Smooth muscle cell (in vitro differentiated cells): ENCODE measurements at regions not wholly inside any gene's neighbourhood (a gene's known extent, or its start where the extent isn't known, plus 50 kb on each side); places are given as distances from the start of the nearest gene placed in this dataset.
A peak's percentile ranks its signal among the peaks of the same experiment; 100 is the strongest.

Source experiments
- DNase-seq: peaks from one replicate; lab custom pipeline; 2025; ENCODE audit not compliant: unreplicated experiment; lab: John Stamatoyannopoulos, UW
- H2AFZ ChIP-seq: fragments of 200-600 bp; sonication (generic); 2 replicates; pipeline ENCODE4 v1.6.0; 2016; ENCODE audit warnings: antibody characterized with exemption, low read depth, mild to moderate bottlenecking
- H3F3A ChIP-seq: fragments of 200-600 bp; sonication (generic); 2 replicates; pipeline ENCODE4 v1.6.0; 2017; ENCODE audit warnings: antibody characterized with exemption, low read depth
- H3K27ac ChIP-seq: fragments of 200-600 bp; sonication (generic); 2 replicates; pipeline ENCODE4 v1.5.1; 2016; ENCODE audit warnings: low read depth, mild to moderate bottlenecking
- H3K27me3 ChIP-seq: fragments of 200-600 bp; sonication (generic); 2 replicates; pipeline ENCODE4 v1.6.1; 2016; ENCODE audit warnings: low read depth, mild to moderate bottlenecking
- H3K36me3 ChIP-seq: fragments of 200-600 bp; sonication (generic); 2 replicates; pipeline ENCODE4 v1.5.1; 2016; ENCODE audit warnings: low read depth
- H3K4me1 ChIP-seq: fragments of 200-600 bp; sonication (generic); 2 replicates; pipeline ENCODE4 v1.5.1; 2016; ENCODE audit warnings: low read depth
- H3K4me2 ChIP-seq: fragments of 200-600 bp; sonication (generic); 2 replicates; pipeline ENCODE4 v1.6.0; 2016; ENCODE audit warnings: mild to moderate bottlenecking
- H3K4me3 ChIP-seq: fragments of 200-600 bp; sonication (generic); 2 replicates; pipeline ENCODE4 v1.5.1; 2016; ENCODE audit warnings: mild to moderate bottlenecking
- H3K79me2 ChIP-seq: fragments of 200-600 bp; sonication (generic); 2 replicates; pipeline ENCODE4 v1.6.0; 2016; ENCODE audit warnings: low read depth, mild to moderate bottlenecking
- H3K9ac ChIP-seq: fragments of 200-600 bp; sonication (generic); 2 replicates; pipeline ENCODE4 v1.6.0; 2016; ENCODE audit warnings: low read depth
- H3K9me3 ChIP-seq: fragments of 200-600 bp; sonication (generic); replicated peaks from 2 replicates; pipeline ENCODE4 v1.5.1; 2016; ENCODE audit warnings: low read depth
- H4K20me1 ChIP-seq: fragments of 200-600 bp; sonication (generic); 2 replicates; pipeline ENCODE4 v1.6.0; 2016; ENCODE audit warnings: low read depth
- WGBS: methylation state at CpG from one replicate; pipeline ENCODE4 v1.1.7; 2016; ENCODE audit warnings: low lambda C conversion rate; 5-methylcytosine and 5-hydroxymethylcytosine counted together
- TF ChIP-seq, protein P1 (sequence below): fragments of 200-600 bp; sonication (generic); IDR thresholded peaks from 2 replicates; pipeline ENCODE4 v1.5.1; 2017; ENCODE audit warnings: borderline replicate concordance, mild to moderate bottlenecking, antibody characterized with exemption; ENCODE audit not compliant: insufficient read depth, poor library complexity, severe bottlenecking

- Histone ChIP-seq H2AFZ (no peak overlapping the region), H3F3A (peaks cover 7% of the 10 kb centered on the region), H3K36me3 (no peaks in the 10 kb centered on the region), H3K27me3 (no peaks in the 10 kb centered on the region), H3K27ac (no peak overlapping the region), H4K20me1 (no peaks in the 10 kb centered on the region), H3K4me2 (no peak overlapping the region), H3K4me1 (no peaks in the 10 kb centered on the region), H3K9me3 (no peaks in the 10 kb centered on the region), H3K4me3 (no peak overlapping the region), H3K9ac (no peak overlapping the region), H3K79me2 (no peaks in the 10 kb centered on the region)
- DNase-seq = no peak
- WGBS = 94% methylated on average over 2 of the region's 2 CpGs
- TF ChIP-seq, protein P1, sequence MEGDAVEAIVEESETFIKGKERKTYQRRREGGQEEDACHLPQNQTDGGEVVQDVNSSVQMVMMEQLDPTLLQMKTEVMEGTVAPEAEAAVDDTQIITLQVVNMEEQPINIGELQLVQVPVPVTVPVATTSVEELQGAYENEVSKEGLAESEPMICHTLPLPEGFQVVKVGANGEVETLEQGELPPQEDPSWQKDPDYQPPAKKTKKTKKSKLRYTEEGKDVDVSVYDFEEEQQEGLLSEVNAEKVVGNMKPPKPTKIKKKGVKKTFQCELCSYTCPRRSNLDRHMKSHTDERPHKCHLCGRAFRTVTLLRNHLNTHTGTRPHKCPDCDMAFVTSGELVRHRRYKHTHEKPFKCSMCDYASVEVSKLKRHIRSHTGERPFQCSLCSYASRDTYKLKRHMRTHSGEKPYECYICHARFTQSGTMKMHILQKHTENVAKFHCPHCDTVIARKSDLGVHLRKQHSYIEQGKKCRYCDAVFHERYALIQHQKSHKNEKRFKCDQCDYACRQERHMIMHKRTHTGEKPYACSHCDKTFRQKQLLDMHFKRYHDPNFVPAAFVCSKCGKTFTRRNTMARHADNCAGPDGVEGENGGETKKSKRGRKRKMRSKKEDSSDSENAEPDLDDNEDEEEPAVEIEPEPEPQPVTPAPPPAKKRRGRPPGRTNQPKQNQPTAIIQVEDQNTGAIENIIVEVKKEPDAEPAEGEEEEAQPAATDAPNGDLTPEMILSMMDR = no peak
These were observed 159.0 kb upstream of the ZC3H12C start for GRCh38 chr11:109934151-109934550.

GRCh38 chr11:109936661-109937180, 156.5 kb upstream of the ZC3H12C start:
- Histone ChIP-seq H3K4me1 (no peaks in the 10 kb centered on the region), H3K9me3 (no peaks in the 10 kb centered on the region), H3K9ac (no peak overlapping the region), H3K27ac (no peak overlapping the region), H3K4me2 (no peak overlapping the region), H3K4me3 (no peak overlapping the region), H3F3A (peaks cover 7% of the 10 kb centered on the region), H2AFZ (peak overlapping the region; percentile 23), H3K79me2 (no peaks in the 10 kb centered on the region), H3K36me3 (no peaks in the 10 kb centered on the region), H3K27me3 (no peaks in the 10 kb centered on the region), H4K20me1 (no peaks in the 10 kb centered on the region)
- DNase-seq = no peak
- 66% methylated on average over 2 of the region's 2 CpGs for WGBS
- TF ChIP-seq, protein P1 = no peak

DNA sequence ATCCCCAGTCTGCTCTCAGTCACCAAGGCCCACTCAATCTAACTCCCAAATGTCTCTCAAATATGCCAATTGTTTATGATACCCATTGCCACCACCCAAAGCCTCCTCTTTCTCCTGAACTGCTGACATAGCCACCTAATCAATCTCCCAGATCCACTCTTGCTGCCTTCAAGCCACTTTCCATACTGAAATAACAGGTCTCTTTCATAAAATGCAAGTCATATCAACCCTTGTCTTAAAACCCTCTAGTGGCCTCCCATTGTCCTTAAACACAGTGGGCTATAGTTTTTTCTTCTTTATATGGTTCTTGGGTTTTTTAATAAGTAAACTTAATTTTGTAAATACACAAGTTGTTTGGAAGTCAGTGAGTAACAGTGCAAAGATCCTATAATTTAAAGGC, 155.2 kb upstream of the ZC3H12C start:
- TF ChIP-seq, protein P1 = no peak
- H3K9ac ChIP-seq = no peak overlapping the region

DNA sequence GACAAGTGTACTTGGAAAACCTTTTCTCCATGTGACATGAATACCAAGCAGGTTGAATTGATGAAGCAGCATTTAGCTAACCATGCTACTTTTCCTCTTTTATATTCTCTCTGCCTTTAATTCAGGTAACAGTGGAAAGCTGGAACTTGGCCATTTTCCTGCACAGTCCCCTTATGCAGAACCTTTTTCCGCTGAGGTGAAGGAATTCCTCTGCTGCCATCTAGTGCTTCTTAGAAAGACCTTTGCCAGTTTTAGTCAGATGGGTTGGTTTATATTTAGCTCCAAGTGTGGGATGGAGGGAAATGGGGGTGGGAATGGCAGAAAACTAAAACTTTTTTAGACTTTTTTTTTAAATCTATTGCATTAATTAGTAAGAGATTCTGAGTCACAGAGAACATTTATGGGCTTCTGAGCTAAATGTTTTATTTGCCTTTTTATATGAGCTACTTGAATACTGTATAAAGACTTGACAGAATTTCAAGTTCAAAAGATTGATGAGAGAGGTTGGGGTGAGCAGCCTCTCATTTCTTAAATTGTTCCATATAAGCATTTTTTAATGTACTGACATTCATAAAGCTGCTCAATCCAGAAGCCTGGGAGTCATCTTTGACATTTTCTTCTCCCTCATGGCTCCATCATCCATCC, 153.9 kb upstream of the ZC3H12C start:
- no peak for DNase-seq
- Histone ChIP-seq H3K4me3 (no peak overlapping the region), H3K9me3 (no peaks in the 10 kb centered on the region), H3K9ac (no peak overlapping the region), H3K36me3 (no peaks in the 10 kb centered on the region), H2AFZ (no peak overlapping the region), H3K27me3 (no peaks in the 10 kb centered on the region), H3F3A (no peaks in the 10 kb centered on the region), H3K79me2 (no peaks in the 10 kb centered on the region), H4K20me1 (no peaks in the 10 kb centered on the region), H3K27ac (no peak overlapping the region), H3K4me2 (no peak overlapping the region), H3K4me1 (no peaks in the 10 kb centered on the region)
- 6% methylated on average over 1 of the region's 1 CpG for WGBS
- TF ChIP-seq, protein P1 = peak; percentile 69

More for the DNA sequence above, 155.2 kb upstream of the ZC3H12C start:
- no peaks in the 10 kb centered on the region for H3K79me2 ChIP-seq
- no peaks in the 10 kb centered on the region for H3K4me1 ChIP-seq
- H2AFZ ChIP-seq = no peak overlapping the region
- no peaks in the 10 kb centered on the region for H3K27me3 ChIP-seq
- H3K27ac ChIP-seq = no peak overlapping the region
- H4K20me1 ChIP-seq = no peaks in the 10 kb centered on the region
- no peak overlapping the region for H3K4me2 ChIP-seq
- H3K4me3 ChIP-seq = no peak overlapping the region
- peaks cover 3% of the 10 kb centered on the region for H3F3A ChIP-seq
- no peaks in the 10 kb centered on the region for H3K9me3 ChIP-seq
- H3K36me3 ChIP-seq = no peaks in the 10 kb centered on the region
- no peak for DNase-seq
